K562 (cell line): ENCODE measurements at regions not wholly inside any gene's neighbourhood (a gene's known extent, or its start where the extent isn't known, plus 50 kb on each side); places are given as distances from the start of the nearest gene placed in this dataset.

Experiments used
- ATAC-seq: fragments of 200-7000 bp; cut with Tn5 transposase; 3 replicates; pipeline ENCODE4 v1.9.1; 2020; ENCODE audit warnings: moderate library complexity
- BruUV-seq: library from RNA; stranded (reverse); fragments of 400-500 nt; replicated peaks from 2 replicates; lab custom pipeline; 2021; lab: Mats Ljungman, UMichigan
- CTCF ChIA-PET: fragments of 300-600 bp; formaldehyde crosslinking; extraction: SDS; loops from one replicate; lab custom pipeline; 2021; ENCODE audit warnings: low intra/inter-chr PET ratio; lab: Yijun Ruan, JAX
- POLR2A ChIA-PET: fragments of 300-600, 350-650 bp; sonication (Branson Sonifier 250); formaldehyde crosslinking; extraction: SDS; loops from one replicate; lab custom pipeline; 2021; ENCODE audit warnings: antibody characterized with exemption, inconsistent platforms; lab: Yijun Ruan, JAX
- DNase-seq, 4 experiments: peaks; one replicate each; pipeline versions ENCODE4 v3.0.0 to v3.0.0-alpha.2; 2011 to 2018; ENCODE audit warnings: low spot score in 3 of 4, mixed read lengths in 3 of 4; ENCODE audit errors: extremely low read depth in 1 of 4
- FAIRE-seq: peaks from 2 replicates; lab custom pipeline; 2011; peaks lifted over from hg19 to GRCh38; lab: Jason Lieb, UNC
- H2AFZ ChIP-seq: 2 replicates; pipeline ENCODE4 v1.6.0; 2011; ENCODE audit warnings: low read depth, low read length, control low read depth, inconsistent platforms
- H3K27ac ChIP-seq: fragments of 200-600 bp; 3 replicates; pipeline ENCODE4 v1.8.0; 2011; ENCODE audit warnings: low read depth, mild to moderate bottlenecking, control low read depth, inconsistent platforms, low read length, moderate library complexity, mixed read lengths; ENCODE audit errors: extremely low read depth
- H3K27me3 ChIP-seq, 2 experiments: fragments of 300-600 bp in 1 of 2; 2 replicates in 1 of 2; 3 replicates in 1 of 2; pipeline versions ENCODE4 v1.6.0 to v1.8.0; 2011; ENCODE audit warnings: inconsistent platforms in 2 of 2, low read length in 2 of 2, mild to moderate bottlenecking in 1 of 2, mixed read lengths in 1 of 2, moderate library complexity in 1 of 2; ENCODE audit not compliant: control insufficient read depth in 2 of 2, insufficient read depth in 2 of 2
- H3K36me3 ChIP-seq: fragments of 300-600 bp; 3 replicates; pipeline ENCODE4 v1.8.0; 2011; ENCODE audit warnings: mild to moderate bottlenecking, low read length, inconsistent platforms; ENCODE audit not compliant: control insufficient read depth, insufficient read depth
- H3K4me1 ChIP-seq, 2 experiments: fragments of 200-600 bp in 1 of 2; replicated peaks in 1 of 2; 2 replicates in 1 of 2; 3 replicates in 1 of 2; pipeline versions ENCODE4 v1.5.1 to v1.8.0; 2011; ENCODE audit warnings: inconsistent platforms in 2 of 2, low read length in 2 of 2, mild to moderate bottlenecking in 1 of 2, mixed read lengths in 1 of 2, moderate library complexity in 1 of 2; ENCODE audit not compliant: control insufficient read depth in 2 of 2, insufficient read depth in 2 of 2
- H3K4me2 ChIP-seq: 2 replicates; pipeline ENCODE4 v1.6.1; 2011; ENCODE audit warnings: low read length, control low read depth, inconsistent platforms, mixed read lengths; ENCODE audit not compliant: insufficient read depth
- H3K4me3 ChIP-seq: fragments of 200-600 bp; sonication (generic), shearing (Covaris generic); 2 replicates; pipeline ENCODE4 v1.5.1; 2016; ENCODE audit warnings: control low read depth, inconsistent platforms
- H3K79me2 ChIP-seq: fragments of 200-600 bp; 3 replicates; pipeline ENCODE4 v1.8.0; 2011; ENCODE audit warnings: low read length, inconsistent platforms; ENCODE audit not compliant: control insufficient read depth, insufficient read depth
- H3K9ac ChIP-seq, 2 experiments: 2 replicates each; pipeline versions ENCODE4 v1.6.0 to v1.6.1; 2011; ENCODE audit warnings: low read depth in 2 of 2, low read length in 2 of 2, control low read depth in 1 of 2, inconsistent platforms in 1 of 2, mild to moderate bottlenecking in 1 of 2, mixed read lengths in 1 of 2; ENCODE audit not compliant: insufficient read depth in 1 of 2
- H3K9me1 ChIP-seq: one replicate; pipeline ENCODE4 v1.6.0; 2011; ENCODE audit warnings: inconsistent platforms, mild to moderate bottlenecking, low read length, moderate library complexity; ENCODE audit not compliant: control insufficient read depth, insufficient read depth
- H3K9me3 ChIP-seq: replicated peaks from 2 replicates; pipeline ENCODE4 v1.5.1; 2011; ENCODE audit warnings: low read depth, low read length, inconsistent platforms; ENCODE audit not compliant: control insufficient read depth, insufficient read depth
- H4K20me1 ChIP-seq: replicated peaks from 2 replicates; pipeline ENCODE4 v1.6.1; 2011; ENCODE audit warnings: low read length, inconsistent platforms, mixed read lengths; ENCODE audit not compliant: control insufficient read depth, insufficient read depth
- L3MBTL2 ChIP-seq: fragments of 450-650 bp; IDR thresholded peaks from 2 replicates; pipeline ENCODE4 v1.6.1; 2016; ENCODE audit warnings: mild to moderate bottlenecking, moderate library complexity
- NFE2L1 ChIP-seq: fragments of 450-650 bp; IDR thresholded peaks from 2 replicates; pipeline ENCODE4 v1.6.1; 2016; ENCODE audit warnings: missing genetic modification characterization, low read depth, mild to moderate bottlenecking, missing compliant biosample characterization, moderate library complexity, borderline replicate concordance
- PRMT5 ChIP-seq: sonication (generic); formaldehyde crosslinking; IDR thresholded peaks from 2 replicates; pipeline ENCODE4 v1.5.0; 2020; ENCODE audit warnings: missing genetic modification reagents
- U2AF1 ChIP-seq: fragments of 200-400 bp; formaldehyde crosslinking; optimal IDR thresholded peaks from 2 replicates; pipeline ENCODE3; 2017; ENCODE audit warnings: mild to moderate bottlenecking, low read depth, low read length, moderate library complexity
- ZNF551 ChIP-seq: fragments of 250-450 bp; sonication (Bioruptor Pico); IDR thresholded peaks from 2 replicates; pipeline ENCODE4 v1.5.0; 2021; ENCODE audit warnings: mild to moderate bottlenecking, moderate library complexity
- WGBS: fragments of 100-300 bp; shearing (Covaris generic); methylation state at CpG from one replicate; pipeline ENCODE4 v1.1.6; 2016; ENCODE audit warnings: low coverage, mixed read lengths; ENCODE audit not compliant: insufficient coverage; ENCODE audit errors: missing lambda C conversion rate; 5-methylcytosine and 5-hydroxymethylcytosine counted together
- in situ Hi-C: fragments of 300-500 bp; cut with MboI; formaldehyde crosslinking; loops from 4 replicates; pipeline ENCODE4 v1.15.0; 2018; ENCODE audit warnings: inconsistent platforms, mixed read lengths
- intact Hi-C: fragments of 100-400 bp; cut with micrococcal nuclease; formaldehyde crosslinking; loops from 2 replicates; pipeline ENCODE4 v1.14.2; 2022
- TF ChIP-seq, protein P1 (sequence below): sonication (generic); formaldehyde crosslinking; IDR thresholded peaks from 2 replicates; pipeline ENCODE4 v1.8.0; 2023; ENCODE audit warnings: mild to moderate bottlenecking, missing genetic modification reagents
- TF ChIP-seq, protein P2 (sequence below): fragments of 450-650 bp; formaldehyde crosslinking; IDR thresholded peaks from 2 replicates; pipeline ENCODE4 v1.4.0; 2022; ENCODE audit warnings: mild to moderate bottlenecking, moderate library complexity
- TF ChIP-seq, protein P3 (sequence below), 2 experiments: fragments of 450-650 bp; formaldehyde crosslinking in 1 of 2; IDR thresholded peaks; 2 replicates each; pipeline versions ENCODE4 v1.4.0 to v1.6.1; 2014 to 2020; ENCODE audit warnings: mild to moderate bottlenecking in 2 of 2, borderline replicate concordance in 1 of 2, low read depth in 1 of 2

DNA sequence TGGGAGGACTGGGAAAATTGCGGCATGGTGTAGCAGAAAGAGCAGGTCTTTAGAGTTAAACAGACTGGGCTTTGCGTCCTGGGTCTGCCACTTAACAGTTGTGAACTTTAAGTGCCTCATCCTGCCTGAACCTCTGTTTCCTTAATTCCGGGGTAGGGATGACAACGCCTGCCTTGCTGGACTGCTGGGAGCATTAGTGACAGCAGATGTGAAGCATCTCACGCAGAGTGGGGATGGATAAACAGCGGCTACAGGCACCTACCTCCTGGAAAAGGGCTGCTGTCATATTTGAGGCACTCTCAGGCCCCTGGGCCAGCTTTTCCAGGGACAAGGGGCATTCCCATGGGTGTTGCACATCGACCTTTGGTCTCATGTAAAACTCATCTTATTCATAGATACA lies 572.2 kb downstream of the TBC1D22A start:
- peaks cover 0 to 20% of the 10 kb centered on the region in 2 experiments; a peak in 3 of 5 replicates for H3K27me3 ChIP-seq
- H3K4me3 ChIP-seq = no peak overlapping the region
- CTCF ChIA-PET = no interaction called here
- POLR2A ChIA-PET = no interaction called here
- no peak overlapping the region for H3K27ac ChIP-seq
- no peak for ATAC-seq
- H3K9ac ChIP-seq = no peak overlapping the region
- TF ChIP-seq PRMT5 (CRISPR knock-in tag) (no peak), ZNF551 (no peak), NFE2L1 (tag) (no peak), L3MBTL2 (no peak), U2AF1 (no peak)
- TF ChIP-seq, protein P1, sequence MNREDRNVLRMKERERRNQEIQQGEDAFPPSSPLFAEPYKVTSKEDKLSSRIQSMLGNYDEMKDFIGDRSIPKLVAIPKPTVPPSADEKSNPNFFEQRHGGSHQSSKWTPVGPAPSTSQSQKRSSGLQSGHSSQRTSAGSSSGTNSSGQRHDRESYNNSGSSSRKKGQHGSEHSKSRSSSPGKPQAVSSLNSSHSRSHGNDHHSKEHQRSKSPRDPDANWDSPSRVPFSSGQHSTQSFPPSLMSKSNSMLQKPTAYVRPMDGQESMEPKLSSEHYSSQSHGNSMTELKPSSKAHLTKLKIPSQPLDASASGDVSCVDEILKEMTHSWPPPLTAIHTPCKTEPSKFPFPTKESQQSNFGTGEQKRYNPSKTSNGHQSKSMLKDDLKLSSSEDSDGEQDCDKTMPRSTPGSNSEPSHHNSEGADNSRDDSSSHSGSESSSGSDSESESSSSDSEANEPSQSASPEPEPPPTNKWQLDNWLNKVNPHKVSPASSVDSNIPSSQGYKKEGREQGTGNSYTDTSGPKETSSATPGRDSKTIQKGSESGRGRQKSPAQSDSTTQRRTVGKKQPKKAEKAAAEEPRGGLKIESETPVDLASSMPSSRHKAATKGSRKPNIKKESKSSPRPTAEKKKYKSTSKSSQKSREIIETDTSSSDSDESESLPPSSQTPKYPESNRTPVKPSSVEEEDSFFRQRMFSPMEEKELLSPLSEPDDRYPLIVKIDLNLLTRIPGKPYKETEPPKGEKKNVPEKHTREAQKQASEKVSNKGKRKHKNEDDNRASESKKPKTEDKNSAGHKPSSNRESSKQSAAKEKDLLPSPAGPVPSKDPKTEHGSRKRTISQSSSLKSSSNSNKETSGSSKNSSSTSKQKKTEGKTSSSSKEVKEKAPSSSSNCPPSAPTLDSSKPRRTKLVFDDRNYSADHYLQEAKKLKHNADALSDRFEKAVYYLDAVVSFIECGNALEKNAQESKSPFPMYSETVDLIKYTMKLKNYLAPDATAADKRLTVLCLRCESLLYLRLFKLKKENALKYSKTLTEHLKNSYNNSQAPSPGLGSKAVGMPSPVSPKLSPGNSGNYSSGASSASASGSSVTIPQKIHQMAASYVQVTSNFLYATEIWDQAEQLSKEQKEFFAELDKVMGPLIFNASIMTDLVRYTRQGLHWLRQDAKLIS (CRISPR knock-in tag) = no peak
- TF ChIP-seq, protein P2, sequence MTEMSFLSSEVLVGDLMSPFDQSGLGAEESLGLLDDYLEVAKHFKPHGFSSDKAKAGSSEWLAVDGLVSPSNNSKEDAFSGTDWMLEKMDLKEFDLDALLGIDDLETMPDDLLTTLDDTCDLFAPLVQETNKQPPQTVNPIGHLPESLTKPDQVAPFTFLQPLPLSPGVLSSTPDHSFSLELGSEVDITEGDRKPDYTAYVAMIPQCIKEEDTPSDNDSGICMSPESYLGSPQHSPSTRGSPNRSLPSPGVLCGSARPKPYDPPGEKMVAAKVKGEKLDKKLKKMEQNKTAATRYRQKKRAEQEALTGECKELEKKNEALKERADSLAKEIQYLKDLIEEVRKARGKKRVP (CRISPR knock-in tag) = no peak
- TF ChIP-seq, protein P3, sequence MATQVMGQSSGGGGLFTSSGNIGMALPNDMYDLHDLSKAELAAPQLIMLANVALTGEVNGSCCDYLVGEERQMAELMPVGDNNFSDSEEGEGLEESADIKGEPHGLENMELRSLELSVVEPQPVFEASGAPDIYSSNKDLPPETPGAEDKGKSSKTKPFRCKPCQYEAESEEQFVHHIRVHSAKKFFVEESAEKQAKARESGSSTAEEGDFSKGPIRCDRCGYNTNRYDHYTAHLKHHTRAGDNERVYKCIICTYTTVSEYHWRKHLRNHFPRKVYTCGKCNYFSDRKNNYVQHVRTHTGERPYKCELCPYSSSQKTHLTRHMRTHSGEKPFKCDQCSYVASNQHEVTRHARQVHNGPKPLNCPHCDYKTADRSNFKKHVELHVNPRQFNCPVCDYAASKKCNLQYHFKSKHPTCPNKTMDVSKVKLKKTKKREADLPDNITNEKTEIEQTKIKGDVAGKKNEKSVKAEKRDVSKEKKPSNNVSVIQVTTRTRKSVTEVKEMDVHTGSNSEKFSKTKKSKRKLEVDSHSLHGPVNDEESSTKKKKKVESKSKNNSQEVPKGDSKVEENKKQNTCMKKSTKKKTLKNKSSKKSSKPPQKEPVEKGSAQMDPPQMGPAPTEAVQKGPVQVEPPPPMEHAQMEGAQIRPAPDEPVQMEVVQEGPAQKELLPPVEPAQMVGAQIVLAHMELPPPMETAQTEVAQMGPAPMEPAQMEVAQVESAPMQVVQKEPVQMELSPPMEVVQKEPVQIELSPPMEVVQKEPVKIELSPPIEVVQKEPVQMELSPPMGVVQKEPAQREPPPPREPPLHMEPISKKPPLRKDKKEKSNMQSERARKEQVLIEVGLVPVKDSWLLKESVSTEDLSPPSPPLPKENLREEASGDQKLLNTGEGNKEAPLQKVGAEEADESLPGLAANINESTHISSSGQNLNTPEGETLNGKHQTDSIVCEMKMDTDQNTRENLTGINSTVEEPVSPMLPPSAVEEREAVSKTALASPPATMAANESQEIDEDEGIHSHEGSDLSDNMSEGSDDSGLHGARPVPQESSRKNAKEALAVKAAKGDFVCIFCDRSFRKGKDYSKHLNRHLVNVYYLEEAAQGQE (IDR thresholded peaks at IDR 0.05; ENCODE audit: borderline replicate concordance) = no peak
- TF ChIP-seq, protein P3 (CRISPR knock-in tag; IDR thresholded peaks at IDR 0.05; ENCODE audit: low read depth) = no peak
- no peak overlapping the region for H2AFZ ChIP-seq
- no peaks in the 10 kb centered on the region for H3K79me2 ChIP-seq
- intact Hi-C loops = no loop called here
- no peaks in the 10 kb centered on the region for H3K4me1 ChIP-seq
- H3K4me2 ChIP-seq = no peak overlapping the region
- 2% methylated on average over 7 of the region's 7 CpGs for WGBS
- in situ Hi-C loops = no loop called here
- H4K20me1 ChIP-seq = no peaks in the 10 kb centered on the region
- no peaks in the 10 kb centered on the region for H3K36me3 ChIP-seq
- H3K9me3 ChIP-seq = no peaks in the 10 kb centered on the region
- no peaks in the 10 kb centered on the region for H3K9me1 ChIP-seq
- FAIRE-seq = no peak
- no TSS peak for BruUV-seq
- DNase-seq = no peak
